GM12875 (cell line): ENCODE measurements at regions not wholly inside any gene's neighbourhood (a gene's known extent, or its start where the extent isn't known, plus 50 kb on each side); places are given as distances from the start of the nearest gene placed in this dataset.

ENCODE experiments used
- H3K4me3 ChIP-seq: one replicate; pipeline ENCODE4 v1.5.1; 2011; ENCODE audit warnings: low read depth, low read length, control low read depth
- CTCF ChIP-seq: IDR thresholded peaks from 2 replicates; pipeline ENCODE4 v1.5.1; 2011; ENCODE audit warnings: low read depth, mild to moderate bottlenecking, control low read depth, inconsistent platforms, low read length, moderate library complexity, borderline replicate concordance; ENCODE audit not compliant: insufficient read depth

- no peak for TF ChIP-seq CTCF
- no peak overlapping the region for H3K4me3 ChIP-seq
These were observed 85.5 kb upstream of the RPL38 start for GRCh38 chr17:74117999-74118421.

GRCh38 chr17:74118504-74118903 lies 85.0 kb upstream of the RPL38 start:
- TF ChIP-seq CTCF = no peak
- H3K4me3 ChIP-seq = no peak overlapping the region

- H3K4me3 ChIP-seq = no peak overlapping the region
- no peak for TF ChIP-seq CTCF
These were observed 84.4 kb upstream of the RPL38 start for GRCh38 chr17:74119049-74119580.

GRCh38 chr17:74119965-74120364 lies 83.5 kb upstream of the RPL38 start:
- no peak for TF ChIP-seq CTCF
- no peak overlapping the region for H3K4me3 ChIP-seq

GRCh38 chr17:74123350-74123749 lies 80.1 kb upstream of the RPL38 start:
- no peak overlapping the region for H3K4me3 ChIP-seq
- TF ChIP-seq CTCF = no peak

- H3K4me3 ChIP-seq = no peak overlapping the region
- no peak for TF ChIP-seq CTCF
These were observed 79.5 kb upstream of the RPL38 start for GRCh38 chr17:74123866-74124444.

- no peak for TF ChIP-seq CTCF
- no peak overlapping the region for H3K4me3 ChIP-seq
These were observed 78.3 kb upstream of the RPL38 start for GRCh38 chr17:74125156-74125555.
